C4-2B (cell line): ENCODE measurements at regions not wholly inside any gene's neighbourhood (a gene's known extent, or its start where the extent isn't known, plus 50 kb on each side); places are given as distances from the start of the nearest gene placed in this dataset.
"Not testable (repeated sequence)": the region's sequence is repeated elsewhere in the genome, so short reads cannot be mapped to it uniquely, and the experiment has no call there.

Experiments used
- ZFX ChIP-seq: fragments of 450-650 bp; IDR thresholded peaks from 2 replicates; pipeline ENCODE4 v1.6.1; 2017
- TF ChIP-seq, protein P1 (sequence below): fragments of 450-650 bp; conservative IDR thresholded peaks from 2 replicates; pipeline ENCODE4 v1.5.1; 2017; ENCODE audit warnings: mild to moderate bottlenecking

DNA sequence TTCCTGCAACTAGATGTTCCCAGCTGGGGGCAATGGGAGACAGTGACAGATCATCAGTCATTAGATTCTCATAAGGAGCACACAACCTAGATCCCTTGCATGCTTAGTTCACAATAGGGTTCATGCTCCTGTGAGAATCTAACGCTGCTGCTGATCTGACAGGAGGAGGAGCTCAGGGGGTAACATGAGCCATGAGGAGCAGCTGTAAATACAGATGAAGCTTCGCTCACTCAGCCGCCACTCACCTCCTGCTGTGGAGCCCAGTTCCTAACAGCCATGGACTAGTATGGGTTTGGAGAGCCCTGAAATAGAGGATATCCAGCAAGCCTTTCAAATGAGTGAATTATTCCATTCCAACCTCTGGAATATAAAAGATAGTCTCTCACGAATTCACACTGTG lies 137.0 kb upstream of the NIPA1 start:
- TF ChIP-seq, protein P1, sequence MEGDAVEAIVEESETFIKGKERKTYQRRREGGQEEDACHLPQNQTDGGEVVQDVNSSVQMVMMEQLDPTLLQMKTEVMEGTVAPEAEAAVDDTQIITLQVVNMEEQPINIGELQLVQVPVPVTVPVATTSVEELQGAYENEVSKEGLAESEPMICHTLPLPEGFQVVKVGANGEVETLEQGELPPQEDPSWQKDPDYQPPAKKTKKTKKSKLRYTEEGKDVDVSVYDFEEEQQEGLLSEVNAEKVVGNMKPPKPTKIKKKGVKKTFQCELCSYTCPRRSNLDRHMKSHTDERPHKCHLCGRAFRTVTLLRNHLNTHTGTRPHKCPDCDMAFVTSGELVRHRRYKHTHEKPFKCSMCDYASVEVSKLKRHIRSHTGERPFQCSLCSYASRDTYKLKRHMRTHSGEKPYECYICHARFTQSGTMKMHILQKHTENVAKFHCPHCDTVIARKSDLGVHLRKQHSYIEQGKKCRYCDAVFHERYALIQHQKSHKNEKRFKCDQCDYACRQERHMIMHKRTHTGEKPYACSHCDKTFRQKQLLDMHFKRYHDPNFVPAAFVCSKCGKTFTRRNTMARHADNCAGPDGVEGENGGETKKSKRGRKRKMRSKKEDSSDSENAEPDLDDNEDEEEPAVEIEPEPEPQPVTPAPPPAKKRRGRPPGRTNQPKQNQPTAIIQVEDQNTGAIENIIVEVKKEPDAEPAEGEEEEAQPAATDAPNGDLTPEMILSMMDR = not testable (repeated sequence)
- TF ChIP-seq ZFX = not testable (repeated sequence)
